K562 (cell line): ENCODE measurements at regions not wholly inside any gene's neighbourhood (a gene's known extent, or its start where the extent isn't known, plus 50 kb on each side); places are given as distances from the start of the nearest gene placed in this dataset.

Source experiments
- ATAC-seq: fragments of 200-7000 bp; cut with Tn5 transposase; 3 replicates; pipeline ENCODE4 v1.9.1; 2020; ENCODE audit warnings: moderate library complexity
- BruUV-seq: library from RNA; stranded (reverse); fragments of 400-500 nt; replicated peaks from 2 replicates; lab custom pipeline; 2021; lab: Mats Ljungman, UMichigan
- CTCF ChIA-PET: fragments of 300-600 bp; formaldehyde crosslinking; extraction: SDS; loops from one replicate; lab custom pipeline; 2021; ENCODE audit warnings: low intra/inter-chr PET ratio; lab: Yijun Ruan, JAX
- POLR2A ChIA-PET: fragments of 300-600, 350-650 bp; sonication (Branson Sonifier 250); formaldehyde crosslinking; extraction: SDS; loops from one replicate; lab custom pipeline; 2021; ENCODE audit warnings: antibody characterized with exemption, inconsistent platforms; lab: Yijun Ruan, JAX
- DNase-seq, 4 experiments: peaks; one replicate each; pipeline versions ENCODE4 v3.0.0 to v3.0.0-alpha.2; 2011 to 2018; ENCODE audit warnings: low spot score in 3 of 4, mixed read lengths in 3 of 4; ENCODE audit errors: extremely low read depth in 1 of 4
- FAIRE-seq: peaks from 2 replicates; lab custom pipeline; 2011; peaks lifted over from hg19 to GRCh38; lab: Jason Lieb, UNC
- H2AFZ ChIP-seq: 2 replicates; pipeline ENCODE4 v1.6.0; 2011; ENCODE audit warnings: low read depth, low read length, control low read depth, inconsistent platforms
- H3K27ac ChIP-seq: fragments of 200-600 bp; 3 replicates; pipeline ENCODE4 v1.8.0; 2011; ENCODE audit warnings: low read depth, mild to moderate bottlenecking, control low read depth, inconsistent platforms, low read length, moderate library complexity, mixed read lengths; ENCODE audit errors: extremely low read depth
- H3K27me3 ChIP-seq, 2 experiments: fragments of 300-600 bp in 1 of 2; 2 replicates in 1 of 2; 3 replicates in 1 of 2; pipeline versions ENCODE4 v1.6.0 to v1.8.0; 2011; ENCODE audit warnings: inconsistent platforms in 2 of 2, low read length in 2 of 2, mild to moderate bottlenecking in 1 of 2, mixed read lengths in 1 of 2, moderate library complexity in 1 of 2; ENCODE audit not compliant: control insufficient read depth in 2 of 2, insufficient read depth in 2 of 2
- H3K36me3 ChIP-seq: fragments of 300-600 bp; 3 replicates; pipeline ENCODE4 v1.8.0; 2011; ENCODE audit warnings: mild to moderate bottlenecking, low read length, inconsistent platforms; ENCODE audit not compliant: control insufficient read depth, insufficient read depth
- H3K4me1 ChIP-seq, 2 experiments: fragments of 200-600 bp in 1 of 2; replicated peaks in 1 of 2; 2 replicates in 1 of 2; 3 replicates in 1 of 2; pipeline versions ENCODE4 v1.5.1 to v1.8.0; 2011; ENCODE audit warnings: inconsistent platforms in 2 of 2, low read length in 2 of 2, mild to moderate bottlenecking in 1 of 2, mixed read lengths in 1 of 2, moderate library complexity in 1 of 2; ENCODE audit not compliant: control insufficient read depth in 2 of 2, insufficient read depth in 2 of 2
- H3K4me2 ChIP-seq: 2 replicates; pipeline ENCODE4 v1.6.1; 2011; ENCODE audit warnings: low read length, control low read depth, inconsistent platforms, mixed read lengths; ENCODE audit not compliant: insufficient read depth
- H3K4me3 ChIP-seq: fragments of 200-600 bp; sonication (generic), shearing (Covaris generic); 2 replicates; pipeline ENCODE4 v1.5.1; 2016; ENCODE audit warnings: control low read depth, inconsistent platforms
- H3K79me2 ChIP-seq: fragments of 200-600 bp; 3 replicates; pipeline ENCODE4 v1.8.0; 2011; ENCODE audit warnings: low read length, inconsistent platforms; ENCODE audit not compliant: control insufficient read depth, insufficient read depth
- H3K9ac ChIP-seq, 2 experiments: 2 replicates each; pipeline versions ENCODE4 v1.6.0 to v1.6.1; 2011; ENCODE audit warnings: low read depth in 2 of 2, low read length in 2 of 2, control low read depth in 1 of 2, inconsistent platforms in 1 of 2, mild to moderate bottlenecking in 1 of 2, mixed read lengths in 1 of 2; ENCODE audit not compliant: insufficient read depth in 1 of 2
- H3K9me1 ChIP-seq: one replicate; pipeline ENCODE4 v1.6.0; 2011; ENCODE audit warnings: inconsistent platforms, mild to moderate bottlenecking, low read length, moderate library complexity; ENCODE audit not compliant: control insufficient read depth, insufficient read depth
- H3K9me3 ChIP-seq: replicated peaks from 2 replicates; pipeline ENCODE4 v1.5.1; 2011; ENCODE audit warnings: low read depth, low read length, inconsistent platforms; ENCODE audit not compliant: control insufficient read depth, insufficient read depth
- H4K20me1 ChIP-seq: replicated peaks from 2 replicates; pipeline ENCODE4 v1.6.1; 2011; ENCODE audit warnings: low read length, inconsistent platforms, mixed read lengths; ENCODE audit not compliant: control insufficient read depth, insufficient read depth
- SMAD1 ChIP-seq: fragments of 150-350 bp; IDR thresholded peaks from 2 replicates; pipeline ENCODE4 v1.6.1; 2014; ENCODE audit warnings: low read length, low read depth; ENCODE audit not compliant: partially characterized antibody
- SMAD2 ChIP-seq: fragments of 150-350 bp; IDR thresholded peaks from 2 replicates; pipeline ENCODE4 v1.6.1; 2014; ENCODE audit warnings: low read depth, mild to moderate bottlenecking, low read length
- USF1 ChIP-seq: sonication (generic); formaldehyde crosslinking; IDR thresholded peaks from 2 replicates; pipeline ENCODE4 v1.9.0; 2022; ENCODE audit warnings: mild to moderate bottlenecking, missing genetic modification reagents
- USF2 ChIP-seq: sonication (generic); formaldehyde crosslinking; IDR thresholded peaks from 2 replicates; pipeline ENCODE4 v1.5.0; 2020; ENCODE audit warnings: missing genetic modification reagents
- ZKSCAN8 ChIP-seq: fragments of 200-800 bp; sonication (Bioruptor generic); IDR thresholded peaks from 2 replicates; pipeline ENCODE4 v1.6.1; 2016; ENCODE audit warnings: missing genetic modification characterization, missing compliant biosample characterization
- WGBS: fragments of 100-300 bp; shearing (Covaris generic); methylation state at CpG from one replicate; pipeline ENCODE4 v1.1.6; 2016; ENCODE audit warnings: low coverage, mixed read lengths; ENCODE audit not compliant: insufficient coverage; ENCODE audit errors: missing lambda C conversion rate; 5-methylcytosine and 5-hydroxymethylcytosine counted together
- in situ Hi-C: fragments of 300-500 bp; cut with MboI; formaldehyde crosslinking; loops from 4 replicates; pipeline ENCODE4 v1.15.0; 2018; ENCODE audit warnings: inconsistent platforms, mixed read lengths
- intact Hi-C: fragments of 100-400 bp; cut with micrococcal nuclease; formaldehyde crosslinking; loops from 2 replicates; pipeline ENCODE4 v1.14.2; 2022

GRCh38 chr4:187865914-187866313 lies 129.7 kb upstream of the ZFP42 start:
- no peak overlapping the region for H3K27ac ChIP-seq
- no peak for ATAC-seq
- H3K4me3 ChIP-seq = no peak overlapping the region
- H3K9me3 ChIP-seq = no peaks in the 10 kb centered on the region
- in situ Hi-C loops = no loop called here
- 3% methylated on average over 4 of the region's 4 CpGs for WGBS
- intact Hi-C loops = no loop called here
- H3K27me3 ChIP-seq = no peaks in the 10 kb centered on the region
- no peaks in the 10 kb centered on the region for H3K36me3 ChIP-seq
- H2AFZ ChIP-seq = no peak overlapping the region
- ChIA-PET CTCF (no interaction called here), POLR2A (no interaction called here)
- TF ChIP-seq ZKSCAN8 (CRISPR knock-in tag) = no peak
- no peak for TF ChIP-seq SMAD1
- peak; percentile 48 for TF ChIP-seq USF2
- no peak for TF ChIP-seq SMAD2
- peak; percentile 40; the same call in 1 of the 2 replicates for TF ChIP-seq USF1 (CRISPR knock-in tag)
- H3K4me1 ChIP-seq = no peaks in the 10 kb centered on the region
- no peak overlapping the region for H3K4me2 ChIP-seq
- FAIRE-seq = no peak
- no peaks in the 10 kb centered on the region for H3K9me1 ChIP-seq
- no peak for DNase-seq
- H3K9ac ChIP-seq = no peak overlapping the region
- no peaks in the 10 kb centered on the region for H4K20me1 ChIP-seq
- H3K79me2 ChIP-seq = no peaks in the 10 kb centered on the region
- BruUV-seq = no TSS peak
